Colon (tissue), 2 donors: ENCODE measurements at regions not wholly inside any gene's neighbourhood (a gene's known extent, or its start where the extent isn't known, plus 50 kb on each side); places are given as distances from the start of the nearest gene placed in this dataset.

Source experiments
- FAIRE-seq: peaks from 2 replicates; lab custom pipeline; 2012; peaks lifted over from hg19 to GRCh38; lab: Jason Lieb, UNC
- donor health status: control.
- donor health status: control.

- FAIRE-seq: no peak
These were observed 407.9 kb downstream of the PLA2G4A start for GRCh38 chr1:187236676-187237075.

DNA sequence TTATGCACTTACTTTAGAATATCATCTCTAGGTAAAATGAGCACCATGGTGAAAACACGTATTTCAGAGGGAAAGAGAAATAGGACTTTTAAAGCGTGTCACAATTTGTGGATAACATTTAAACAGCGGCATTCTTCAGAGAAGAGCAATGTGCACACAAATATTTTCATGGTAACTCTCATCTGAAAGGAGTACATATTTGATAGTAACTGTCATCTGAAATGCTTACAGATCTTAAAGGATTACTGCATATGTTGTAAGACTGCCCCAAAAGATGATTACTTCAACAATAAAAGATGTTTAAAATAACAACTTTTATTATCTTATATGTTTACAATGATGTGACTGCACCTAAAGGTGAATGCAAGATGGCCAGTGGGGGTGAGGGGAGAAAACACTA, 408.8 kb downstream of the PLA2G4A start:
- FAIRE-seq: no peak

DNA sequence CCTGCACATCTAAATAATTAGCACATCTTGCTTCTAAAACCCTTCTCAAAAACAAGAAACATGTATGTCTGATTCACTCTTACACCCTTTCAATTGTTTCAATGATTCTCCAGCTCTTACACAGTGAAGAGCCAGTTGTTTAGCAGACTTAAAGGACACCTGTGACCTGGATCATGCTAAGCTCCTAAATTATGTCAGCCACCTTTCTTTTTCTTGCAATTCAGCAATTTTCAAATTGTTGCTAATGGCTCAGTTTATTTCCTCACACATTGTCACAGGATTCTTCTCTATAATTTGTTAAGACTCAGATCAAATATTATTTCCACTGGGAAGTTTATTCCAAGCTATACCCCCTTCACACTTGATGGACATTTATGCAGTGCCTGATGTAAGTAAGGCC, 413.2 kb downstream of the PLA2G4A start:
- no peak for FAIRE-seq

- FAIRE-seq: no peak
These were observed 415.9 kb downstream of the PLA2G4A start for GRCh38 chr1:187244623-187245022.

GRCh38 chr1:187245201-187245600, 416.5 kb downstream of the PLA2G4A start:
- FAIRE-seq: no peak

DNA sequence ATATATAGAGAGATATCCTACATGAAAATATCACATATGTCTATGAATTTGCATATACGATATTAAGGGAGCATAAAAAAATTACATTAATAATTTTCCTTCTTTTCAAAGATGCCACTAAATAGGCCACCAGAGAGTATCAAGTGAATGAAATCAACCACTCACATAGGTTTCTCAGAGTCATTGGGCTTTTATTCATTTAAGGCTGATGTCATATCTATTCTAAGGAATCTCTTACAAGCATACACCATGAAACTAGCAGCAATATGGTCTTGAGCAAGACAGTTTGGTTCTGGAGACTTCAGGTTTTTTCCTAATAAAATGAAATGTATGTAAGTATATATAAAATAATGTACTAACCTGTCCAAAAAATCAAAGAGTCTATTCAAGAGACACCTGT, 420.4 kb downstream of the PLA2G4A start:
- no peak for FAIRE-seq

DNA sequence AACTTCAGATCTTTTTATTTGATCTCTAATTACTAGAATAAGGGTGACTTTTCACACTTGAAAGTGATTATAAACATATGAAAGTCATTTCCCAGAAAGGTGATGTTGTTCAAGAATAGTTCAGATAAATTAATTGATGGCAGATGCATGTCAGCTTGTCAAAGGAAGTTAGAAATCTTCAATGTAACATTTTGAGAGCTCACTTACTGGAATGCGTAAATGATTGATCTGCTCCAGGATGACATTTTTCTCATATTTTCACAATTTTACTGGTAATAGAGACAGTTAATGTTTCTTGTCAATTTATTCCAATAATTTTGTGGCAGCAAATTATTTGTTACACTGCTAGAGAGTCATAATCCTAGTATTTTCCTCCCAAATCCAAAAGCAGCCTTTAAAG, 424.2 kb downstream of the PLA2G4A start:
- no peak for FAIRE-seq

DNA sequence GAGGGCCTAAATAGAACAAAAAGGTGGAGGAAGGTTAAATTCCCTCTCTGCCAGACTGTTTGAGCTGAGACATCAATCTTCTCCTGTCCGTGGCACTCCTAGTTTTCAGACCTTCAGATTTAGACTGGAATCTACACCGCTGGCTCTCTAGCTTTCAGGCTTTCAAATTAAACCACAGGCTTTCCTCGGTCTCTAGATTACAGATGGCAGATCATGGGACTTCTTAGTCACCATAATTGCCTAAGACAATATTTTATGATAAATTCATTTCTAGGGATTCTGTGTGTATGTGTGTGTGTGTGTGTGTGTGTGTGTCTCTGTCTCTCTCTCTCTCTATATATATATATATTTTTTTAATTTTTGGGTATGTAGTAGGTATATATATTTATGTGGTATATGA, 428.7 kb downstream of the PLA2G4A start:
- no peak for FAIRE-seq

- no peak for FAIRE-seq
These were observed 432.9 kb downstream of the PLA2G4A start for GRCh38 chr1:187261637-187262036.

GRCh38 chr1:187262731-187263130, 434.0 kb downstream of the PLA2G4A start:
- no peak for FAIRE-seq

DNA sequence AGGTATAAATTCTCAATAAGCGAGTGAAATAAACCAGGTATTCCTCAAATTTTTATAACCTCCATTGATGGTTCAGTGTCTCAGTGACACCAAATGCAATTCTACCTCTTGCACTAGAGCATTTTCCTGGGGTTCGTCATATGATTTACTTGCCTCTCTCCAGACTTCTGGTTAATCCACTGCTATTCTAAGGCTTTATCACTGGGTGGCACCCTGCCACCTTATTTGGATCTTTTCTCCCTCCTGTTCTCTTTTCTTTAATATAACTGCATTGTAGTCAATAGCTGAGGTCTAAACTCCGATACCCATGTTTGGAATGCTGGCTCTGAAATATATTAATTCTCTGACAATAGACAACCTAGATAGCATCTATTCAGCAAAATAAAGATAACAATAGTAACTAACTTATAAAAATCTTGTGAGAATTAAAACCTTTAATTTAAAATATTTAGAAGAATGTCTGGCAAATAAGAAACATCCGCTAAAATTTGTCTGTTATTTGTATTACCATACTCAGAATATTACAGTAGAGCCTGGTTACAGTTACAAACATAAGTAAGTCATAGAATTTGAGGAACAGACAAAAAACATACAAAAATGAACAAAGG, 436.4 kb downstream of the PLA2G4A start:
- no peak for FAIRE-seq

DNA sequence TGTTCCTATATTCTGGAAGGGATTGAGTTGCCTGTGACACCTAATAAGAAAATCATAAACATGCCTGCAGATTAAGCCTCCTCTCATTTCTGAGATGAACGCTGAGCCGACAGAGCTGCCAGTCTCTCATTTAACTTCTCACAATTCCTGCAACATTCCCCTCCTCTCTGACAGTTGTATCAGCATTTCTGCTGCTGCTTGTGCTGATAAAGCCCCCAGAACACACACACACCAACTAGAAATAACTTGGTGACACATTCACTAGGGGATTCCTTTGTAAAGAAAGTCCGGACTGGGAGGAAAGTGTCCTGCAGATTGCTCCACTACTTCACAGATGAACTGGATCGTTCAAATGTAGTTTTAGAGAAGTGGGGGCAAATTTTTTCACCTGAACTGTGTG, 437.3 kb downstream of the PLA2G4A start:
- FAIRE-seq: no peak

DNA sequence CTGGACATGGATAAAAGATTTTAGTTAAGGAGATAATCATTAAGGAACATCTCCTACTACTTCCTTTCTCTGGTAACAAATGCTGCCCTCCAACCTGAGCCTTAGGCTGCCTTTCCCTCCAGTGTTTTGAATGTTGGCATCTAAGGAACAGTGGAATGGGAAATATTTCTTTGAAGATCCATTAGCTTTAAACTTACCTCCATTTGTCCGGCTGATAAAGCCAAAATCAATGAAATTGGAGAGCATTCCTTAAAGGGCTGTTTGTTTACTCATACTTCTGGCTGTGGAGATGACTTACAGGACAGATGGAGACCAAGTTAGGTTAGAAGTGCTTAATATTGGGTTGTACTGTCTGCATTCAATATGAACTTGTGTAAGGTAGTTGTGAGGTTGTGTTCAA, 439.1 kb downstream of the PLA2G4A start:
- no peak for FAIRE-seq

GRCh38 chr1:187270256-187270655, 441.5 kb downstream of the PLA2G4A start:
- FAIRE-seq: no peak

DNA sequence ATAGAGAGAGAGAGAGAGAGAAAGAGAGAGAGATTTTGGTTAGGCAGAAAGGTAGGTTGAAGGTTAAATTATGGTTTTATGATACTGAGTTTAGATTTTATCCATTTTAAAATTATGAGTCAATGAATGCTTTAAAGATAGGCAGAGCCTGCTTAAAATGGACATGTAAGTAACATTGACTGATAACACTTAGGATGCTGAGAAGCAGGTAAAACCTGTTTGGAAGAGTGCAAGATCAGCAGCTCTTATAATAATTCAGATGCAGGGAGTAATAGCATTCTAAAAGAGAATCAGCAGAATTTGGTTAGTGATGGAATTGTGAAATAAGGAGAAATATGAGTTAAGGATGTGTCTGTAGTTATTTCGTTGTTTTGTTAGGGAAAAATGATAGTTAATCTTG, 446.6 kb downstream of the PLA2G4A start:
- FAIRE-seq: no peak

- FAIRE-seq: no peak
These were observed 447.3 kb downstream of the PLA2G4A start for GRCh38 chr1:187275985-187276575.

GRCh38 chr1:187276677-187277076, 447.9 kb downstream of the PLA2G4A start:
- FAIRE-seq: no peak

GRCh38 chr1:187280031-187280430, 451.3 kb downstream of the PLA2G4A start:
- no peak for FAIRE-seq

DNA sequence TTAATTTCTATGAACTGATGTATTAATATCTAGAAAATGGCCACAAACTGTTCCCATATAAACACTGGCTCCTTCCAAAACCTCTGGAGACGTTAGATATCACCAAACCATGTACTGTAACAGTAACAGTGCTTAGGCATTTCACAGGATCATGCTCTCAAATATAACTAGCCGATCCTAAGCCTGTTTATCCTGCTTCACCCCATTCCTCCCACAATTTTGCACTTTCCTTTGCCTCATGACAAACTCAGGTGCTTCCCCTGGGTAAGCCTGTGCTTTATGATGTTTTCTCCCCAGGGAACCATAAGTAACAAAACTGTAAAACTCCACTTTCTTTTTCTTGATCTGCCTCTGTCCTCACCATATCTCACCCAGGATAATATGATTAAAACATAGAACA, 452.3 kb downstream of the PLA2G4A start:
- no peak for FAIRE-seq

DNA sequence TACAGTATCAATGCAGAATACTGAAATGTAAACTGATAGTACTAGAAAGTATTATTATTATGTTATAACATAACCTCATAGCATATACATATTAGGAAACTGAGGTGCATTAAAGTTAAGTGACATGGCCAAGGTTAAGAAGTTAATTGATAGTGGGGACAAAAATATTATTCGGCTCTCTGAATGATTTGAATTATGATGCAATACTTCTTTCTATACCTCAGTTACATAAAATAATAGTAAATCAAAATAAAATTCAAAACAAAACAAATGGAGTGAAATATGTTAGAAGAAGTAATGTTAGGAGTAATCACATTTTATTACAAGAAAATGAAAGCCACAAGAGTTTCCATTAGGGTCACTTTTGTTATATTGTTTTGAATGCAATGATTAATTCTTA, 455.2 kb downstream of the PLA2G4A start:
- FAIRE-seq: no peak

GRCh38 chr1:187294421-187295201, 465.9 kb downstream of the PLA2G4A start:
- no peak for FAIRE-seq

DNA sequence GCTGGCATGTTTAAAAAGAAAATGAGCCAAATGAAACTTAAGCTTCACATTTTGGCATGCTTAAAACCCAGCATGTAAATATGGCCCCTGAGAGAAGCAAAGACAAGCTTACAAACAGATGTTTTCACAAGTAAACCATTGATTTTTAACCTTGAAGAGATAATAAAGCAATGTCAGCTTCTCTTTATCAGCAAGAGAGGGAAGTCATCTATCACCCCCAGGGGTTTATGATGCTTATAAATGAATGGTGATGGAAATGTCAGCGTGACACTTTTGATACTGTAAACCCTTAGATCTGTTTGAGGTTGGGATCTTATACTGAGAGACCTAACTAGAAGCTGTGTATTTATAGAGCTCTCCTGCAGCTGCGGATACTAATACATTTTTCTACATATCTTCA, 471.3 kb downstream of the PLA2G4A start:
- no peak for FAIRE-seq

GRCh38 chr1:187306710-187307415, 478.1 kb downstream of the PLA2G4A start:
- FAIRE-seq: no peak
